GM23248 (cell line): ENCODE measurements at regions not wholly inside any gene's neighbourhood (a gene's known extent, or its start where the extent isn't known, plus 50 kb on each side); places are given as distances from the start of the nearest gene placed in this dataset.

Source experiments
- DNase-seq: peaks from one replicate; pipeline ENCODE4 v3.0.0-alpha.2; 2015
- H2AFZ ChIP-seq: fragments of 200-600 bp; sonication (generic); 2 replicates; pipeline ENCODE4 v1.6.1; 2016; ENCODE audit warnings: antibody characterized with exemption
- H3F3A ChIP-seq: fragments of 200-600 bp; sonication (generic); 2 replicates; pipeline ENCODE4 v1.6.1; 2016; ENCODE audit warnings: mild to moderate bottlenecking, antibody characterized with exemption, mixed run types; ENCODE audit not compliant: insufficient read depth
- H3K27ac ChIP-seq: fragments of 200-600 bp; sonication (generic); 2 replicates; pipeline ENCODE4 v1.5.1; 2016; ENCODE audit warnings: mild to moderate bottlenecking
- H3K27me3 ChIP-seq: fragments of 200-600 bp; sonication (generic); replicated peaks from 2 replicates; pipeline ENCODE4 v1.6.1; 2016; ENCODE audit warnings: mild to moderate bottlenecking; ENCODE audit not compliant: insufficient read depth
- H3K36me3 ChIP-seq: fragments of 200-600 bp; sonication (generic); 2 replicates; pipeline ENCODE4 v1.6.1; 2016; ENCODE audit warnings: low read depth, mild to moderate bottlenecking
- H3K4me1 ChIP-seq: fragments of 200-600 bp; sonication (generic); 2 replicates; pipeline ENCODE4 v1.6.1; 2016; ENCODE audit warnings: mild to moderate bottlenecking; ENCODE audit not compliant: insufficient read depth
- H3K4me2 ChIP-seq: fragments of 200-600 bp; sonication (generic); one replicate; pipeline ENCODE4 v1.6.1; 2016; ENCODE audit warnings: mild to moderate bottlenecking; ENCODE audit not compliant: unreplicated experiment
- H3K4me3 ChIP-seq: fragments of 200-600 bp; sonication (generic); 2 replicates; pipeline ENCODE4 v1.5.1; 2016; ENCODE audit warnings: mild to moderate bottlenecking
- H3K79me2 ChIP-seq: fragments of 200-600 bp; sonication (generic); 2 replicates; pipeline ENCODE4 v1.6.1; 2016; ENCODE audit warnings: mild to moderate bottlenecking; ENCODE audit not compliant: insufficient read depth
- H3K9ac ChIP-seq: fragments of 200-600 bp; sonication (generic); 2 replicates; pipeline ENCODE4 v1.6.1; 2016; ENCODE audit warnings: mild to moderate bottlenecking
- H3K9me2 ChIP-seq: fragments of 200-600 bp; sonication (generic); 2 replicates; pipeline ENCODE4 v1.6.1; 2016; ENCODE audit warnings: mixed run types, mild to moderate bottlenecking, moderate library complexity; ENCODE audit not compliant: insufficient read depth
- H3K9me3 ChIP-seq: fragments of 200-600 bp; sonication (generic); one replicate; pipeline ENCODE4 v1.6.1; 2017; ENCODE audit warnings: low read depth
- H4K20me1 ChIP-seq: fragments of 200-600 bp; sonication (generic); 2 replicates; pipeline ENCODE4 v1.6.0; 2016; ENCODE audit not compliant: insufficient read depth
- EZH2 ChIP-seq: fragments of 200-600 bp; sonication (generic); IDR thresholded peaks from 2 replicates; pipeline ENCODE4 v1.6.1; 2018; ENCODE audit warnings: antibody characterized with exemption, mild to moderate bottlenecking; ENCODE audit not compliant: insufficient read depth, poor library complexity, severe bottlenecking
- EZH2phosphoT487 ChIP-seq: fragments of 200-600 bp; sonication (generic); IDR thresholded peaks from 2 replicates; pipeline ENCODE4 v1.6.1; 2018; ENCODE audit warnings: antibody characterized with exemption, moderate library complexity, mild to moderate bottlenecking, low read depth; ENCODE audit not compliant: insufficient read depth
- WGBS, 2 experiments: methylation state at CpG; one replicate each; pipeline ENCODE4 v1.1.6; 2015 to 2017; ENCODE audit warnings: low lambda C conversion rate in 2 of 2, low coverage in 1 of 2; ENCODE audit errors: missing lambda C conversion rate in 2 of 2; 5-methylcytosine and 5-hydroxymethylcytosine counted together
- in situ Hi-C: fragments of 300-500 bp; cut with MboI; formaldehyde crosslinking; loops from 2 replicates; pipeline ENCODE4 v1.15.0; 2020

DNA sequence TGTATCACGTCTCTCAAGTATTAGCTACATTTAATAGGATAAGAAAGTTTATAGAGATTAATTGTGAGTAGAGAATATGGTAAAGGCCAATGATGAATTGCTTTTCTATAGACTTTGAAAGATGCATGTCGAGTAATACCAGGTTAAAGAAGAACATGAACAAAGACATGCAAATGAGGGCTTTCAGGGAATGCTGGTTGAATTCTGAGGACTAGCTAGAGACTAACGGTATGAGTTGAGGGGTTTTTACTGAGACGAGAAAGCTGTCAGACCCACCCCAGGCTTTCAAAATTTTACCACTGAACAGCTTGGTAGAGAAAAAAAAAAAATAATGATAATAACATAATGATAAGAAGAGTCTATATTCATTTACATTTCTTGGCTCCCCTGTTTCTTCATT is 796.0 kb upstream of the CDH8 start:
- no peak overlapping the region for H3K27ac ChIP-seq
- no peak for TF ChIP-seq EZH2
- no peaks in the 10 kb centered on the region for H3K9me2 ChIP-seq
- in situ Hi-C loops: no loop called here
- H3K27me3 ChIP-seq: no peaks in the 10 kb centered on the region
- H3K4me2 ChIP-seq: no peak overlapping the region
- H3K36me3 ChIP-seq: no peaks in the 10 kb centered on the region
- no peak overlapping the region for H2AFZ ChIP-seq
- no peaks in the 10 kb centered on the region for H3F3A ChIP-seq
- WGBS, 2 experiments: 21 to 25% methylated on average over 4 of the region's 4 CpGs
- H3K9me3 ChIP-seq: no peaks in the 10 kb centered on the region
- H3K4me3 ChIP-seq: no peak overlapping the region
- no peak overlapping the region for H3K9ac ChIP-seq
- DNase-seq: no peak
- no peaks in the 10 kb centered on the region for H4K20me1 ChIP-seq
- H3K4me1 ChIP-seq: no peaks in the 10 kb centered on the region
- no peaks in the 10 kb centered on the region for H3K79me2 ChIP-seq

DNA sequence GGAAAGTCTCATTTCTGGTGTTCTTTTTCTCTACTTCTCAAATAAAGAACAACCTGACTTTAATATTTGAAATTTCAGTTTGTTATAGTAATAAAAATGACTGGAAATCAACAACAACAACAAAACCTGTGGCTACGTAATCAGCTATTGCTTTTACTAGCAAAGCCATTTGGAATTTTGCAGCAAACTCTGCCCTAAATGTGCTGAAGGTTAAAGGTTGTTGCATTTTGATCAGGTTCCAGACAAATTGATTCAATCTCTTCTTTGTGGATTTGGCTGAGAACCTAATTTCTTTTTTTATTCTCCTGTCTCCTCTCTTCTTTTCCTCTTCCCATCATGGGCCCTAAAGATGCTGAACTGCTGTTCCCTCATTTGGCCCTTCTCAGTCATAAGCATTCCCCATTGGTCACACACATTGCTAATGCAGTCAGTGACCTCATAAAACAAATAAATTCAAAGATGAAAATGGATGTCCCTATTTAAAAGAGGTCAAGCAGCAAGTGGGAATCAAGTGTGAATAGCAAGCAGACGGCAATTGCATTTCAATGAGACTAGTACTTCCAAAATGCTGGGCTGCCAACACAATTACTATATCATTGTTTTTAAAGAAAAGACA is 795.1 kb upstream of the CDH8 start:
- 26 to 30% methylated on average over 2 of the region's 2 CpGs for WGBS, 2 experiments

DNA sequence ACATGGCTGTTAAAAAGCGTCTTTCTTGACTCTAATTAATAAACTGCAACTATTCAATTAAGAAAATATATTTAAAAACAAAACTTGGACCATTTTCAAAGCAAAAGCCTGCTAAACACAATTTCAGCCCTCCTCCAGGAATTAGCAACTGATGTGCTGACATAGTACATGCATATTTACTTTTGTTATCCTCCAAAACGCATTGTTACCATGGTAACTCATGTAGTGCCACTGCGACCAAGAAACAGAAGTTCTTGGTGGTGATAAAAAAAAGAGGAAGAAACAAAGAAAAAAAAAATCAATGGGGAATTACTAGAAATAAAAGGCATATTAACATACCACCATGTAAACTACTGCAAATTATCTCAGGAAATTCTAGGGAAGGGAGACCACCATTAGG is 793.4 kb upstream of the CDH8 start:
- TF ChIP-seq EZH2 (no peak), EZH2phosphoT487 (no peak)
- in situ Hi-C loops: no loop called here
- H3K27me3 ChIP-seq: no peaks in the 10 kb centered on the region
- H3K4me3 ChIP-seq: no peak overlapping the region
- no peaks in the 10 kb centered on the region for H4K20me1 ChIP-seq
- H3K9me3 ChIP-seq: no peaks in the 10 kb centered on the region
- H3F3A ChIP-seq: no peaks in the 10 kb centered on the region
- no peak overlapping the region for H3K9ac ChIP-seq
- no peaks in the 10 kb centered on the region for H3K9me2 ChIP-seq
- no peaks in the 10 kb centered on the region for H3K79me2 ChIP-seq
- no peak overlapping the region for H2AFZ ChIP-seq
- H3K4me1 ChIP-seq: no peaks in the 10 kb centered on the region
- WGBS, 2 experiments: 3 to 4% methylated on average over 3 of the region's 3 CpGs
- no peak overlapping the region for H3K27ac ChIP-seq
- H3K4me2 ChIP-seq: no peak overlapping the region
- H3K36me3 ChIP-seq: no peaks in the 10 kb centered on the region
- no peak for DNase-seq

More for the DNA sequence above, 795.1 kb upstream of the CDH8 start:
- Histone ChIP-seq H3K4me1 (no peaks in the 10 kb centered on the region), H3K9ac (no peak overlapping the region), H2AFZ (no peak overlapping the region), H4K20me1 (no peaks in the 10 kb centered on the region), H3K9me2 (no peaks in the 10 kb centered on the region), H3F3A (no peaks in the 10 kb centered on the region), H3K4me2 (no peak overlapping the region), H3K79me2 (no peaks in the 10 kb centered on the region), H3K27ac (no peak overlapping the region), H3K36me3 (no peaks in the 10 kb centered on the region), H3K9me3 (no peaks in the 10 kb centered on the region), H3K4me3 (no peak overlapping the region), H3K27me3 (no peaks in the 10 kb centered on the region)
- in situ Hi-C loops: no loop called here
- no peak for TF ChIP-seq EZH2phosphoT487
- TF ChIP-seq EZH2: no peak
- DNase-seq: no peak

DNA sequence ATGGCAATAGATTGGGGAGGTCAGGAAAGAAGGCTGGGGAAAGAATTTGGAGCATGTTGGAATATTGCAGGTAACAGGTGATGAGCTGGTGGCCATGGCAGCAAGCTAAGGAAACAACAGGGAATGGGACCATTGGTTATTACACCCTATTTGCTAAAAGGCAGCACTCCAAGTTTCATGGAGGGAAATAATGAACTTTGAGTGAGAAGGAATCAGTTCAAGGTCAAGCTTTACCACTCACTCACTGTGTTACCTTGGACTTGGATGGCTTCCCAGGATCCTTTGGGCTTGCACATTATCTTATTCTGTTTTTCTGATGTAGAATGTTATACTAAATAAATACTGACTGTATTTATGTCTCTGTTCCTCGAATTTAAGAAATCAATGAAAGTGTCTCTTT is 792.8 kb upstream of the CDH8 start:
- TF ChIP-seq EZH2phosphoT487 (no peak), EZH2 (no peak)
- no peaks in the 10 kb centered on the region for H3F3A ChIP-seq
- in situ Hi-C loops: no loop called here
- no peak overlapping the region for H3K27ac ChIP-seq
- no peaks in the 10 kb centered on the region for H3K4me1 ChIP-seq
- H4K20me1 ChIP-seq: no peaks in the 10 kb centered on the region
- H3K9ac ChIP-seq: no peak overlapping the region
- no peak overlapping the region for H2AFZ ChIP-seq
- H3K4me3 ChIP-seq: no peak overlapping the region
- H3K4me2 ChIP-seq: no peak overlapping the region
- H3K36me3 ChIP-seq: no peaks in the 10 kb centered on the region
- no peaks in the 10 kb centered on the region for H3K79me2 ChIP-seq
- no peak for DNase-seq
- H3K27me3 ChIP-seq: no peaks in the 10 kb centered on the region
- WGBS, 2 experiments: 0 to 5% methylated on average over 1 of the region's 1 CpG
- H3K9me2 ChIP-seq: no peaks in the 10 kb centered on the region
- H3K9me3 ChIP-seq: no peaks in the 10 kb centered on the region

DNA sequence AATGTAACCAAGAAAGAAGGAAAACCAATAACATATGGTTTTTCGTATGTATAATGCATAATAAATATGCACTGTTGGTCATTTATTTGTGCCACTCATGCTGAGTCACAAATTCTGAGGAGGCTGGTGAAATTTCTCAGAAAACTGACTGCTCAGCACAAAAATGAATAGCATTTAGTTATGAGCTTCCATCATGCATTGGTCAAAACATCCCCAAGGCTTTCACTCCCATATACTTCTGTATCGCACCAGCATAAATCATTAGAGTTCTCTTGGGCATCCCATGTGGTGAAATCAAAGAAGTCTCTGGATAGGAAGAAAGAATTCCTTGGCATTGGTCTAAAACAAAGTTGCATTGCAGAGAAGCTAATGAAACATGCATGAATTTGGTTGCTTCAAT is 785.6 kb upstream of the CDH8 start:
- Histone ChIP-seq H3K4me2 (no peak overlapping the region), H3F3A (no peaks in the 10 kb centered on the region), H3K4me1 (no peaks in the 10 kb centered on the region), H3K27ac (no peak overlapping the region), H3K4me3 (no peak overlapping the region), H3K9me3 (no peaks in the 10 kb centered on the region), H2AFZ (no peak overlapping the region), H3K36me3 (no peaks in the 10 kb centered on the region), H3K79me2 (no peaks in the 10 kb centered on the region), H3K27me3 (no peaks in the 10 kb centered on the region), H3K9ac (no peak overlapping the region), H4K20me1 (no peaks in the 10 kb centered on the region), H3K9me2 (no peaks in the 10 kb centered on the region)
- TF ChIP-seq EZH2 (no peak), EZH2phosphoT487 (no peak)
- in situ Hi-C loops: no loop called here
- 42 to 47% methylated on average over 2 of the region's 2 CpGs for WGBS, 2 experiments
- DNase-seq: no peak
